Memory B cell (primary cell): ENCODE measurements at regions not wholly inside any gene's neighbourhood (a gene's known extent, or its start where the extent isn't known, plus 50 kb on each side); places are given as distances from the start of the nearest gene placed in this dataset.

Experiments
- ATAC-seq: fragments of 150-1000 bp; cut with Tn5 transposase; 2 replicates; pipeline ENCODE4 v1.10.0; 2021; ENCODE audit warnings: low read depth, mild to moderate bottlenecking, moderate library complexity
- DNase-seq, 2 donors: peaks; one replicate each; pipeline ENCODE4 v3.0.0; 2022; ENCODE audit warnings: low spot score in 2 of 2
- H3K27ac Mint-ChIP-seq: one replicate; pipeline ENCODE4 v1.8.0; 2022; ENCODE audit warnings: mild to moderate bottlenecking, moderate library complexity, mixed read lengths
- H3K27me3 Mint-ChIP-seq: one replicate; pipeline ENCODE4 v1.8.0; 2022; ENCODE audit warnings: mixed read lengths
- H3K36me3 Mint-ChIP-seq: one replicate; pipeline ENCODE4 v1.8.0; 2022; ENCODE audit warnings: mild to moderate bottlenecking, mixed read lengths
- H3K4me1 Mint-ChIP-seq: one replicate; pipeline ENCODE4 v1.8.0; 2022; ENCODE audit warnings: mixed read lengths
- H3K4me3 Mint-ChIP-seq: one replicate; pipeline ENCODE4 v1.8.0; 2022; ENCODE audit warnings: mild to moderate bottlenecking, moderate library complexity, mixed read lengths
- H3K9me3 Mint-ChIP-seq: one replicate; pipeline ENCODE4 v1.8.0; 2022; ENCODE audit warnings: mixed read lengths

- Mint-ChIP-seq H3K9me3 (no peaks in the 10 kb centered on the region), H3K27ac (no peak overlapping the region), H3K36me3 (no peaks in the 10 kb centered on the region), H3K4me3 (no peak overlapping the region), H3K27me3 (peaks cover 1% of the 10 kb centered on the region), H3K4me1 (peaks cover 2% of the 10 kb centered on the region)
- DNase-seq = no peak
- ATAC-seq = no peak
These were observed 236.4 kb downstream of the FOXA2 start for GRCh38 chr20:22348010-22348409.

GRCh38 chr20:22346716-22347115, 237.7 kb downstream of the FOXA2 start:
- no peak overlapping the region for H3K4me3 Mint-ChIP-seq
- ATAC-seq (no peak), DNase-seq (no peak)
- no peaks in the 10 kb centered on the region for H3K9me3 Mint-ChIP-seq
- peaks cover 1% of the 10 kb centered on the region for H3K27me3 Mint-ChIP-seq
- no peak overlapping the region for H3K27ac Mint-ChIP-seq
- no peaks in the 10 kb centered on the region for H3K36me3 Mint-ChIP-seq
- H3K4me1 Mint-ChIP-seq = peaks cover 2% of the 10 kb centered on the region

- ATAC-seq (no peak), DNase-seq (no peak)
- Mint-ChIP-seq H3K4me3 (no peak overlapping the region), H3K27ac (no peak overlapping the region), H3K27me3 (peaks cover 1% of the 10 kb centered on the region), H3K36me3 (no peaks in the 10 kb centered on the region), H3K4me1 (peaks cover 5% of the 10 kb centered on the region), H3K9me3 (no peaks in the 10 kb centered on the region)
These were observed 240.8 kb downstream of the FOXA2 start for GRCh38 chr20:22343612-22344011.

GRCh38 chr20:22342410-22342809, 242.0 kb downstream of the FOXA2 start:
- ATAC-seq = no peak
- Mint-ChIP-seq H3K9me3 (no peaks in the 10 kb centered on the region), H3K27ac (no peak overlapping the region), H3K4me3 (no peak overlapping the region), H3K27me3 (peaks cover 1% of the 10 kb centered on the region), H3K36me3 (no peaks in the 10 kb centered on the region), H3K4me1 (peaks cover 5% of the 10 kb centered on the region)
- DNase-seq = no peak

- H3K27me3 Mint-ChIP-seq = peaks cover 1% of the 10 kb centered on the region
- no peaks in the 10 kb centered on the region for H3K36me3 Mint-ChIP-seq
- H3K27ac Mint-ChIP-seq = no peak overlapping the region
- no peak overlapping the region for H3K4me3 Mint-ChIP-seq
- no peak for ATAC-seq
- H3K4me1 Mint-ChIP-seq = peaks cover 3% of the 10 kb centered on the region
- H3K9me3 Mint-ChIP-seq = no peaks in the 10 kb centered on the region
- DNase-seq = no peak
These were observed 242.9 kb downstream of the FOXA2 start for GRCh38 chr20:22341508-22341907.

GRCh38 chr20:22339946-22340345, 244.4 kb downstream of the FOXA2 start:
- ATAC-seq (no peak), DNase-seq (no peak)
- H3K36me3 Mint-ChIP-seq = no peaks in the 10 kb centered on the region
- H3K4me1 Mint-ChIP-seq = peaks cover 3% of the 10 kb centered on the region
- no peak overlapping the region for H3K4me3 Mint-ChIP-seq
- H3K9me3 Mint-ChIP-seq = no peaks in the 10 kb centered on the region
- no peak overlapping the region for H3K27ac Mint-ChIP-seq
- peaks cover 1% of the 10 kb centered on the region for H3K27me3 Mint-ChIP-seq

- ATAC-seq (no peak), DNase-seq (peak; percentile 16 to 20)
- H3K9me3 Mint-ChIP-seq = no peaks in the 10 kb centered on the region
- peaks cover 3% of the 10 kb centered on the region for H3K4me1 Mint-ChIP-seq
- H3K27ac Mint-ChIP-seq = no peak overlapping the region
- H3K27me3 Mint-ChIP-seq = peaks cover 1% of the 10 kb centered on the region
- H3K36me3 Mint-ChIP-seq = no peaks in the 10 kb centered on the region
- no peak overlapping the region for H3K4me3 Mint-ChIP-seq
These were observed 245.1 kb downstream of the FOXA2 start for GRCh38 chr20:22339091-22339881.

- Mint-ChIP-seq H3K27me3 (peaks cover 3% of the 10 kb centered on the region), H3K4me1 (peaks cover 3% of the 10 kb centered on the region), H3K4me3 (no peak overlapping the region), H3K9me3 (no peaks in the 10 kb centered on the region), H3K27ac (no peak overlapping the region), H3K36me3 (no peaks in the 10 kb centered on the region)
- no peak for ATAC-seq
- no peak for DNase-seq
These were observed 246.1 kb downstream of the FOXA2 start for GRCh38 chr20:22338140-22338708.

- Mint-ChIP-seq H3K9me3 (no peaks in the 10 kb centered on the region), H3K36me3 (no peaks in the 10 kb centered on the region), H3K27ac (no peak overlapping the region), H3K4me3 (no peak overlapping the region), H3K27me3 (peaks cover 10% of the 10 kb centered on the region), H3K4me1 (peaks cover 3% of the 10 kb centered on the region)
- DNase-seq (no peak), ATAC-seq (no peak)
These were observed 249.2 kb downstream of the FOXA2 start for GRCh38 chr20:22335210-22335609.

GRCh38 chr20:22333885-22334545, 250.4 kb downstream of the FOXA2 start:
- Mint-ChIP-seq H3K4me3 (no peak overlapping the region), H3K36me3 (no peaks in the 10 kb centered on the region), H3K9me3 (peaks cover under 1% of the 10 kb centered on the region), H3K27me3 (peaks cover 9% of the 10 kb centered on the region), H3K27ac (no peak overlapping the region), H3K4me1 (peaks cover under 1% of the 10 kb centered on the region)
- DNase-seq = peak; percentile 28 to 29
- ATAC-seq = peak; percentile 49

- Mint-ChIP-seq H3K27ac (no peak overlapping the region), H3K4me1 (no peaks in the 10 kb centered on the region), H3K36me3 (no peaks in the 10 kb centered on the region), H3K4me3 (no peak overlapping the region), H3K27me3 (no peaks in the 10 kb centered on the region), H3K9me3 (peaks cover 4% of the 10 kb centered on the region)
- ATAC-seq = no peak
- no peak for DNase-seq
These were observed 259.9 kb downstream of the FOXA2 start for GRCh38 chr20:22324505-22324904.

- no peak for ATAC-seq
- H3K36me3 Mint-ChIP-seq = no peaks in the 10 kb centered on the region
- no peaks in the 10 kb centered on the region for H3K27me3 Mint-ChIP-seq
- H3K4me3 Mint-ChIP-seq = no peak overlapping the region
- H3K9me3 Mint-ChIP-seq = no peaks in the 10 kb centered on the region
- no peak overlapping the region for H3K27ac Mint-ChIP-seq
- no peak for DNase-seq
- H3K4me1 Mint-ChIP-seq = no peaks in the 10 kb centered on the region
These were observed 261.9 kb downstream of the FOXA2 start for GRCh38 chr20:22322513-22322912.

GRCh38 chr20:22321191-22321590, 263.2 kb downstream of the FOXA2 start:
- Mint-ChIP-seq H3K9me3 (no peaks in the 10 kb centered on the region), H3K4me1 (no peaks in the 10 kb centered on the region), H3K4me3 (no peak overlapping the region), H3K27ac (no peak overlapping the region), H3K36me3 (no peaks in the 10 kb centered on the region), H3K27me3 (no peaks in the 10 kb centered on the region)
- DNase-seq (no peak), ATAC-seq (no peak)

- Mint-ChIP-seq H3K36me3 (no peaks in the 10 kb centered on the region), H3K4me1 (no peaks in the 10 kb centered on the region), H3K4me3 (no peak overlapping the region), H3K27ac (no peak overlapping the region), H3K9me3 (no peaks in the 10 kb centered on the region), H3K27me3 (no peaks in the 10 kb centered on the region)
- ATAC-seq (no peak), DNase-seq (no peak)
These were observed 264.0 kb downstream of the FOXA2 start for GRCh38 chr20:22320245-22320915.
